Breast epithelium (tissue), 3 donors: ENCODE measurements at regions not wholly inside any gene's neighbourhood (a gene's known extent, or its start where the extent isn't known, plus 50 kb on each side); places are given as distances from the start of the nearest gene placed in this dataset.

Source experiments
- POLR2A ChIP-seq: fragments of 450-650 bp; IDR thresholded peaks from one replicate; pipeline ENCODE4 v1.6.1; 2016; ENCODE audit warnings: antibody characterized with exemption, mild to moderate bottlenecking, moderate library complexity
- POLR2AphosphoS5 ChIP-seq, 3 donors: sonication (generic); formaldehyde crosslinking; IDR thresholded peaks; one replicate each; pipeline ENCODE4 v1.6.1; 2017; ENCODE audit warnings: antibody characterized with exemption in 3 of 3
- TF ChIP-seq, protein P1 (sequence below), 3 donors: fragments of 450-650 bp; IDR thresholded peaks; one replicate each; pipeline ENCODE4 v1.5.1; 2016 to 2017; ENCODE audit warnings: antibody characterized with exemption in 3 of 3, mild to moderate bottlenecking in 3 of 3, moderate library complexity in 3 of 3

DNA sequence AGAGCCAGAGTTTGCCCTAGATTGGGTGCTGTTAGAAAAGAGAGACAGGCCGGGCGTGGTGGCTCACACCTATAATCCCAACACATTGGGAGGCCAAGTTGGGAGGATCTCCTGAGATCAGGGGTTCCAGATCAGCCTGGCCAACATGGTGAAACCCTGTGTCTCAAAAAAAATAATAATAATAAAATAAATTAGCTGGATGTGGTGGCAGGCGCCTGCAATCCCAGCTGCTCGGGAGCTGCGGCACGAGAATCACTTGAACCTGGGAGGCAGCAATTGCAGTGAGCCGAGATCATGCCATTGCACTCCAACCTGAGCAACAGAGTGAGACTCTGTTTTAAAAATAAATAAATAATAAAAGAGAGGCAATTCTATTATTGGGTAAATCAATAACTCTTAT lies 199.2 kb upstream of the GUCY1A2 start:
- TF ChIP-seq, protein P1, sequence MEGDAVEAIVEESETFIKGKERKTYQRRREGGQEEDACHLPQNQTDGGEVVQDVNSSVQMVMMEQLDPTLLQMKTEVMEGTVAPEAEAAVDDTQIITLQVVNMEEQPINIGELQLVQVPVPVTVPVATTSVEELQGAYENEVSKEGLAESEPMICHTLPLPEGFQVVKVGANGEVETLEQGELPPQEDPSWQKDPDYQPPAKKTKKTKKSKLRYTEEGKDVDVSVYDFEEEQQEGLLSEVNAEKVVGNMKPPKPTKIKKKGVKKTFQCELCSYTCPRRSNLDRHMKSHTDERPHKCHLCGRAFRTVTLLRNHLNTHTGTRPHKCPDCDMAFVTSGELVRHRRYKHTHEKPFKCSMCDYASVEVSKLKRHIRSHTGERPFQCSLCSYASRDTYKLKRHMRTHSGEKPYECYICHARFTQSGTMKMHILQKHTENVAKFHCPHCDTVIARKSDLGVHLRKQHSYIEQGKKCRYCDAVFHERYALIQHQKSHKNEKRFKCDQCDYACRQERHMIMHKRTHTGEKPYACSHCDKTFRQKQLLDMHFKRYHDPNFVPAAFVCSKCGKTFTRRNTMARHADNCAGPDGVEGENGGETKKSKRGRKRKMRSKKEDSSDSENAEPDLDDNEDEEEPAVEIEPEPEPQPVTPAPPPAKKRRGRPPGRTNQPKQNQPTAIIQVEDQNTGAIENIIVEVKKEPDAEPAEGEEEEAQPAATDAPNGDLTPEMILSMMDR (IDR thresholded peaks at IDR 0.05) = no peak
- TF ChIP-seq POLR2A = no peak
- TF ChIP-seq POLR2AphosphoS5 (IDR thresholded peaks at IDR 0.05) = no peak
